DOHH2 (cell line): ENCODE measurements at regions not wholly inside any gene's neighbourhood (a gene's known extent, or its start where the extent isn't known, plus 50 kb on each side); places are given as distances from the start of the nearest gene placed in this dataset.

Source experiments
- H3F3A ChIP-seq: fragments of 200-600 bp; sonication (generic), shearing (Covaris generic); 2 replicates; pipeline ENCODE4 v1.6.0; 2016; ENCODE audit warnings: antibody characterized with exemption, mild to moderate bottlenecking; ENCODE audit not compliant: control insufficient read depth, insufficient read depth
- H3K27ac ChIP-seq: fragments of 200-600 bp; sonication (generic); 2 replicates; pipeline ENCODE4 v1.5.1; 2014; ENCODE audit warnings: low read depth, mild to moderate bottlenecking, low read length, moderate library complexity
- H3K27me3 ChIP-seq: fragments of 200-600 bp; sonication (generic); 2 replicates; pipeline ENCODE4 v1.6.1; 2014; ENCODE audit warnings: mild to moderate bottlenecking, low read length, mixed read lengths; ENCODE audit not compliant: control insufficient read depth
- H3K36me3 ChIP-seq: fragments of 200-600 bp; sonication (generic); 2 replicates; pipeline ENCODE4 v1.6.1; 2014; ENCODE audit warnings: mild to moderate bottlenecking, low read length, moderate library complexity, mixed read lengths; ENCODE audit not compliant: control insufficient read depth
- H3K4me1 ChIP-seq: fragments of 200-600 bp; sonication (generic); 2 replicates; pipeline ENCODE4 v1.6.1; 2014; ENCODE audit warnings: mild to moderate bottlenecking, low read length, mixed read lengths; ENCODE audit not compliant: control insufficient read depth
- H3K4me2 ChIP-seq: fragments of 200-600 bp; sonication (generic); 2 replicates; pipeline ENCODE4 v1.6.0; 2014; ENCODE audit warnings: mild to moderate bottlenecking, low read length, moderate library complexity
- H3K4me3 ChIP-seq: fragments of 200-600 bp; sonication (generic); 2 replicates; pipeline ENCODE4 v1.5.1; 2014; ENCODE audit warnings: mild to moderate bottlenecking, low read length, mixed read lengths
- H3K79me2 ChIP-seq: fragments of 200-600 bp; sonication (generic); 2 replicates; pipeline ENCODE4 v1.6.1; 2014; ENCODE audit warnings: mild to moderate bottlenecking, low read length, mixed read lengths; ENCODE audit not compliant: control insufficient read depth
- H3K9me2 ChIP-seq: fragments of 200-600 bp; sonication (generic); replicated peaks from 2 replicates; pipeline ENCODE4 v1.6.1; 2014; ENCODE audit warnings: mild to moderate bottlenecking, low read length, mixed read lengths; ENCODE audit not compliant: control insufficient read depth
- H3K9me3 ChIP-seq: fragments of 200-600 bp; sonication (generic); 2 replicates; pipeline ENCODE4 v1.6.1; 2014; ENCODE audit warnings: antibody characterized with exemption, low read length, mixed read lengths; ENCODE audit not compliant: control insufficient read depth, insufficient read depth
- H4K20me1 ChIP-seq: fragments of 200-600 bp; sonication (generic); 2 replicates; pipeline ENCODE4 v1.6.0; 2014; ENCODE audit warnings: low read depth, mild to moderate bottlenecking, antibody characterized with exemption, low read length, moderate library complexity; ENCODE audit not compliant: control insufficient read depth, insufficient read depth
- CTCF ChIP-seq: fragments of 200-600 bp; sonication (generic); IDR thresholded peaks from one replicate; pipeline ENCODE4 v1.5.1; 2014; ENCODE audit warnings: antibody characterized with exemption, mild to moderate bottlenecking, low read depth, low read length; ENCODE audit not compliant: poor library complexity, severe bottlenecking
- EZH2phosphoT487 ChIP-seq: fragments of 200-600 bp; sonication (generic); IDR thresholded peaks from 2 replicates; pipeline ENCODE4 v1.6.1; 2017; ENCODE audit warnings: borderline replicate concordance, mild to moderate bottlenecking, antibody characterized with exemption, low read length, moderate library complexity, mixed read lengths

- Histone ChIP-seq H3K4me2 (no peak overlapping the region), H4K20me1 (no peaks in the 10 kb centered on the region), H3K27ac (no peak overlapping the region), H3K79me2 (peaks cover 46% of the 10 kb centered on the region), H3K9me3 (no peaks in the 10 kb centered on the region), H3F3A (peaks cover 3% of the 10 kb centered on the region; the same call in 1 of the 2 replicates), H3K27me3 (no peaks in the 10 kb centered on the region), H3K9me2 (no peaks in the 10 kb centered on the region), H3K4me1 (peaks cover 21% of the 10 kb centered on the region), H3K4me3 (no peak overlapping the region), H3K36me3 (peaks cover 44% of the 10 kb centered on the region)
- TF ChIP-seq CTCF, result no peak
- TF ChIP-seq EZH2phosphoT487, result no peak
Observed at GRCh38 chr6:150651808-150652470, 52.3 kb downstream of the PLEKHG1 start.

DNA sequence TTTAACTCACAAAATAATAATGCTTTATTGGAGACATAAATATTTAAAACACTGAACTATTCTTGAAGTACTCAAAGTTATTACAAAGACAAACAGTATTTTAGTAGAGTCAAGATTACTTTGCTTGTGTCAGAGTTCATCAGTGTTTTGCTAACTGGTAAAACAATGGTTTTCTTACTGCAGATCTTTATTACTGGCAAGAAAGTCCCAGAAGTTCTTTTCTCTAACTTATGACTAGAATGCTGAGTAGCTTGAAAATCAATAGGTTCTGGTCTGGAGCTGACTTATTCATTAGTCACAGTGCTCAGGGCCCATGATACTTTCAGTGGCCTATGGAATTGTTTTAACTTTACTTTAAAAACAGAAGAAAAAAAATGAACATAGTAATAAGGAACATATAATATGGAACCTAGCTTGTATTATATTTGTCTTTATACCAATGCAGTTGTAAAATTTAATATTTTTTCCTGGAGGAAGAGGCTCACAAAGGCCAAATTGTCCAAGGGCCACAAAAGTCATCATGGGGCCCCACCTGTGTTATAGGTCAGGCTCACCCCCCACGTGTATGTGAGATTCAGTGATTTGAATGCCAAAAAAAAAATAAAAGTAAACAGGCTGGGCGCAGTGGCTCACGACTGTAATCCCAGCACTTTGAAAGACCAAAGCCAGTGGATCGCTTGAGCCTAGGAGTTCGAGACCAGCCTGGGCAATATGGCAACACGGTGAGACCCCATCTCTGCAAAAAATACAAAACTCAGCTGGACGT lies 53.3 kb downstream of the PLEKHG1 start:
- peaks cover 44% of the 10 kb centered on the region for H3K36me3 ChIP-seq
- no peak overlapping the region for H3K4me3 ChIP-seq
- no peak overlapping the region for H3K27ac ChIP-seq
- peaks cover 10% of the 10 kb centered on the region for H3K4me1 ChIP-seq
- H3K27me3 ChIP-seq, result no peaks in the 10 kb centered on the region
- H4K20me1 ChIP-seq, result no peaks in the 10 kb centered on the region
- peaks cover 36% of the 10 kb centered on the region for H3K79me2 ChIP-seq
- TF ChIP-seq EZH2phosphoT487, result no peak
- TF ChIP-seq CTCF, result no peak
- H3K9me3 ChIP-seq, result no peaks in the 10 kb centered on the region
- H3K4me2 ChIP-seq, result no peak overlapping the region
- H3K9me2 ChIP-seq, result no peaks in the 10 kb centered on the region
- 0 out of 2 replicates have a peak, but pooled peaks cover 2% of the 10 kb centered on the region for H3F3A ChIP-seq

DNA sequence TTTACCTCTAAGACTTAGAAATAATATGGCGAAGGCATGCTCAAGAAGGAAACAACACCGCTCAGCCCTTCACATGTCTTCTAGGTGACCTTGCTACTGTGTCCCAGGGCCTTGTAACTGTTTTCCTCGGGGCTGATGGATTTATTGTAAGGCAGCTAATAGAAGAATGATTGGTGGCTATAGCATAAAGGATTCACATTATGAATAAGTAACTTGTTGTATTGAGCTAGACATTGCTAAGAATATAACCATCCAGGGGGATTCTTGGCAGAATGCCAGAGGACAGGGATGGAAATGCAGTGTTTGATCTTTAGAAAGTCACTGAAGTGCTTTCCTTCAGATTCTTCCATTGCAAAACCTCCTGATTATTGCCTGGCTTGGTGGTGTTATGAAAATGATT lies 54.9 kb downstream of the PLEKHG1 start:
- H3K4me1 ChIP-seq, result 0 out of 2 replicates have a peak, but pooled peaks cover 3% of the 10 kb centered on the region
- peaks cover 44% of the 10 kb centered on the region for H3K36me3 ChIP-seq
- H3K9me2 ChIP-seq, result no peaks in the 10 kb centered on the region
- H3F3A ChIP-seq, result no peaks in the 10 kb centered on the region
- H3K27ac ChIP-seq, result no peak overlapping the region
- H3K79me2 ChIP-seq, result peaks cover 32% of the 10 kb centered on the region
- no peaks in the 10 kb centered on the region for H3K9me3 ChIP-seq
- no peak overlapping the region for H3K4me2 ChIP-seq
- TF ChIP-seq CTCF (no peak), EZH2phosphoT487 (no peak)
- H3K4me3 ChIP-seq, result no peak overlapping the region
- H4K20me1 ChIP-seq, result no peaks in the 10 kb centered on the region
- H3K27me3 ChIP-seq, result no peaks in the 10 kb centered on the region
